Fibroblast of lung (primary cell): ENCODE measurements at regions not wholly inside any gene's neighbourhood (a gene's known extent, or its start where the extent isn't known, plus 50 kb on each side); places are given as distances from the start of the nearest gene placed in this dataset.

Experiments used
- DNase-seq, 2 donors: peaks; one replicate each; pipeline versions ENCODE4 v3.0.0 to v3.0.0-alpha.2; 2010; ENCODE audit warnings: low read depth in 2 of 2
- H2AFZ ChIP-seq: 2 replicates; pipeline ENCODE4 v1.5.1; 2012; ENCODE audit warnings: low read length, control low read depth, inconsistent platforms
- H3K27ac ChIP-seq: 2 replicates; pipeline ENCODE4 v1.5.1; 2011; ENCODE audit warnings: low read length, control low read depth; ENCODE audit not compliant: insufficient read depth
- H3K27me3 ChIP-seq: 2 replicates; pipeline ENCODE4 v1.5.1; 2011; ENCODE audit warnings: mild to moderate bottlenecking, low read length; ENCODE audit not compliant: control insufficient read depth, insufficient read depth
- H3K36me3 ChIP-seq: 2 replicates; pipeline ENCODE4 v1.5.1; 2011; ENCODE audit warnings: low read length; ENCODE audit not compliant: control insufficient read depth, insufficient read depth
- H3K4me1 ChIP-seq: 2 replicates; pipeline ENCODE4 v1.5.1; 2011; ENCODE audit warnings: low read length; ENCODE audit not compliant: control insufficient read depth, insufficient read depth; ENCODE audit errors: extremely low read depth
- H3K4me2 ChIP-seq: 2 replicates; pipeline ENCODE4 v1.5.1; 2011; ENCODE audit warnings: low read length, control low read depth; ENCODE audit not compliant: insufficient read depth; ENCODE audit errors: extremely low read depth
- H3K4me3 ChIP-seq, 4 experiments: fragments of 200-600 bp in 1 of 4; sonication (generic) in 1 of 4; replicated peaks in 1 of 4; 2 replicates each; pipeline ENCODE4 v1.5.1; 2011 to 2016; ENCODE audit warnings: low read length in 4 of 4, low read depth in 3 of 4, mild to moderate bottlenecking in 3 of 4, control low read depth in 2 of 4, inconsistent platforms in 1 of 4, mixed read lengths in 1 of 4; ENCODE audit not compliant: insufficient read depth in 1 of 4; ENCODE audit errors: control extremely low read depth in 1 of 4
- H3K79me2 ChIP-seq: 2 replicates; pipeline ENCODE4 v1.5.1; 2012; ENCODE audit warnings: mild to moderate bottlenecking, low read length, inconsistent platforms; ENCODE audit not compliant: control insufficient read depth, insufficient read depth
- H3K9ac ChIP-seq: 2 replicates; pipeline ENCODE4 v1.5.1; 2011; ENCODE audit warnings: mild to moderate bottlenecking, low read length, control low read depth; ENCODE audit not compliant: insufficient read depth
- H3K9me3 ChIP-seq: 2 replicates; pipeline ENCODE4 v1.5.1; 2012; ENCODE audit warnings: low read depth, low read length; ENCODE audit not compliant: control insufficient read depth, insufficient read depth
- H4K20me1 ChIP-seq: 2 replicates; pipeline ENCODE4 v1.5.1; 2011; ENCODE audit warnings: low read length; ENCODE audit not compliant: control insufficient read depth, insufficient read depth; ENCODE audit errors: extremely low read depth
- CTCF ChIP-seq, 2 donors: IDR thresholded peaks in 1 of 2; conservative IDR thresholded peaks in 1 of 2; 1 replicate in 1 of 2; 2 replicates in 1 of 2; pipeline ENCODE4 v1.5.1; 2011 to 2012; ENCODE audit warnings: low read length in 2 of 2, control low read depth in 1 of 2, inconsistent platforms in 1 of 2, low read depth in 1 of 2, mild to moderate bottlenecking in 1 of 2
- EZH2 ChIP-seq: IDR thresholded peaks from 2 replicates; pipeline ENCODE4 v1.5.1; 2012; ENCODE audit warnings: low read length, control low read depth, mild to moderate bottlenecking; ENCODE audit errors: missing control alignments

- Histone ChIP-seq H3K27ac (no peak overlapping the region), H3K4me2 (no peak overlapping the region), H3K36me3 (no peaks in the 10 kb centered on the region), H4K20me1 (no peaks in the 10 kb centered on the region), H3K4me1 (peaks cover 17% of the 10 kb centered on the region), H3K9me3 (no peaks in the 10 kb centered on the region), H2AFZ (no peak overlapping the region), H3K27me3 (no peaks in the 10 kb centered on the region), H3K9ac (no peak overlapping the region), H3K79me2 (no peaks in the 10 kb centered on the region), H3K4me3 (no peak overlapping the region)
- no peak for DNase-seq
- TF ChIP-seq CTCF (conservative IDR thresholded peaks at IDR 0.05 in 1 of 2, IDR thresholded peaks at IDR 0.05 in 1 of 2; ENCODE audit: low read depth in 1 of 2, low read length in 2 of 2) (no peak), EZH2 (no peak)
Observed at GRCh38 chr1:99461499-99461898, 184.4 kb upstream of the PALMD start.

- Histone ChIP-seq H3K4me1 (peaks cover 12% of the 10 kb centered on the region), H3K79me2 (no peaks in the 10 kb centered on the region), H3K27ac (no peak overlapping the region), H3K27me3 (no peaks in the 10 kb centered on the region), H3K4me2 (no peak overlapping the region), H4K20me1 (no peaks in the 10 kb centered on the region), H2AFZ (no peak overlapping the region), H3K9ac (no peak overlapping the region), H3K36me3 (no peaks in the 10 kb centered on the region), H3K4me3 (no peak overlapping the region), H3K9me3 (no peaks in the 10 kb centered on the region)
- TF ChIP-seq CTCF (conservative IDR thresholded peaks at IDR 0.05 in 1 of 2, IDR thresholded peaks at IDR 0.05 in 1 of 2; ENCODE audit: low read depth in 1 of 2, low read length in 2 of 2) (no peak), EZH2 (no peak)
- DNase-seq = no peak
Observed at GRCh38 chr1:99464738-99465137, 181.2 kb upstream of the PALMD start.

- TF ChIP-seq CTCF (conservative IDR thresholded peaks at IDR 0.05 in 1 of 2, IDR thresholded peaks at IDR 0.05 in 1 of 2; ENCODE audit: low read depth in 1 of 2, low read length in 2 of 2) (peak; percentile 5 to 20), EZH2 (no peak)
- no peak overlapping the region for H3K9ac ChIP-seq
- H2AFZ ChIP-seq = no peak overlapping the region
- H4K20me1 ChIP-seq = no peaks in the 10 kb centered on the region
- DNase-seq = peak; percentile 80 to 93
- H3K36me3 ChIP-seq = no peaks in the 10 kb centered on the region
- H3K27me3 ChIP-seq = no peaks in the 10 kb centered on the region
- H3K79me2 ChIP-seq = no peaks in the 10 kb centered on the region
- H3K4me2 ChIP-seq = no peak overlapping the region
- peak overlapping the region; percentile 62 for H3K27ac ChIP-seq
- H3K4me3 ChIP-seq = no peak overlapping the region
- peaks cover 12% of the 10 kb centered on the region for H3K4me1 ChIP-seq
- no peaks in the 10 kb centered on the region for H3K9me3 ChIP-seq
Observed at GRCh38 chr1:99465176-99465900, 180.6 kb upstream of the PALMD start.
